Calu3 (cell line): ENCODE measurements at regions not wholly inside any gene's neighbourhood (a gene's known extent, or its start where the extent isn't known, plus 50 kb on each side); places are given as distances from the start of the nearest gene placed in this dataset.
A peak's percentile ranks its signal among the peaks of the same experiment; 100 is the strongest.
"Not testable (repeated sequence)": the region's sequence is repeated elsewhere in the genome, so short reads cannot be mapped to it uniquely, and the experiment has no call there.

Experiments
- BruUV-seq: library from RNA; stranded (reverse); fragments of 400-500 nt; replicated peaks from 2 replicates; lab custom pipeline; 2021; lab: Mats Ljungman, UMichigan
- CTCF ChIA-PET: fragments of 300-600 bp; sonication (Branson Sonifier 250); formaldehyde crosslinking; loops from one replicate; lab custom pipeline; 2022; ENCODE audit warnings: antibody characterized with exemption; lab: Charles Lee
- DNase-seq: peaks from one replicate; pipeline ENCODE4 v3.0.0; 2022
- H3K27ac Mint-ChIP-seq: one replicate; pipeline ENCODE4 v1.8.0; 2022; ENCODE audit warnings: mixed read lengths; ENCODE audit not compliant: unreplicated experiment
- H3K27me3 Mint-ChIP-seq: one replicate; pipeline ENCODE4 v1.8.0; 2022; ENCODE audit warnings: mixed read lengths; ENCODE audit not compliant: unreplicated experiment
- H3K36me3 Mint-ChIP-seq: one replicate; pipeline ENCODE4 v1.8.0; 2022; ENCODE audit warnings: mild to moderate bottlenecking, moderate library complexity, mixed read lengths; ENCODE audit not compliant: insufficient read depth, unreplicated experiment
- H3K4me1 Mint-ChIP-seq: one replicate; pipeline ENCODE4 v1.8.0; 2022; ENCODE audit warnings: mild to moderate bottlenecking, low read depth, mixed read lengths; ENCODE audit not compliant: unreplicated experiment
- H3K4me3 Mint-ChIP-seq: one replicate; pipeline ENCODE4 v1.8.0; 2022; ENCODE audit warnings: mild to moderate bottlenecking, low read depth, moderate library complexity, mixed read lengths; ENCODE audit not compliant: unreplicated experiment
- H3K9me3 Mint-ChIP-seq: one replicate; pipeline ENCODE4 v1.8.0; 2022; ENCODE audit warnings: low read depth, mixed read lengths; ENCODE audit not compliant: unreplicated experiment
- intact Hi-C: fragments of 100-400 bp; cut with micrococcal nuclease; formaldehyde crosslinking; loops from one replicate; pipeline ENCODE4 v1.10.0; 2022; ENCODE audit not compliant: unreplicated experiment
- TF ChIP-seq, protein P1 (sequence below): fragments of 200-600 bp; IDR thresholded peaks from one replicate; pipeline ENCODE4 v1.8.0; 2022; ENCODE audit warnings: antibody characterized with exemption; ENCODE audit not compliant: unreplicated experiment

DNA sequence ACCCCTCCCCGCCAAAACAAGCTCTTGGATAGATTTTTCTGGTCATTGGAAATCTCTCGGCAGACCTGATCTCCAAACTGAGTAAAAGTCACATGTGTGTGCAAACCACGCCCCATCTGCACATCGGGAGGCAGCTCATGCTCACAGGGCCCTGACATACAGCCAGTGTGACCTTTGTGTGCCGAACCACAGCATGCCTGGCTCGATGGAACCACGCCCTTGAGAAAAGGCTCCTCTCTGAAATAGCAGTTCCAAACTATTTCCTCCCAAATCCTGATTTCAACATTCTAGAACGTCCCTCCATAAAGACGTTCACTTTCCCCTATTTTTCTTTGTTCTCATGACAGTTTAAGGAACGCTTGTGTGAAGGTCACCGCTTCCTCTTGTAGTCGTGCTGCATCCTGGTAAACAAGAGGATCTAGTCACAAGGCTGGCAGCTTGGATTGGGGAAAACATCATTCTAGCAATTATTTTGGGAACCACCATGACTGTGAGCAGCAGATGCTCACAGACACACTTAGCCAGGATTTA is 59.3 kb upstream of the MAP4K4 start:
- no TSS peak for BruUV-seq
- H3K9me3 Mint-ChIP-seq = no peaks in the 10 kb centered on the region
- no peak overlapping the region for H3K27ac Mint-ChIP-seq
- no peak for DNase-seq
- no peaks in the 10 kb centered on the region for H3K27me3 Mint-ChIP-seq
- no peak overlapping the region for H3K4me3 Mint-ChIP-seq
- CTCF ChIA-PET = no interaction called here
- TF ChIP-seq, protein P1, sequence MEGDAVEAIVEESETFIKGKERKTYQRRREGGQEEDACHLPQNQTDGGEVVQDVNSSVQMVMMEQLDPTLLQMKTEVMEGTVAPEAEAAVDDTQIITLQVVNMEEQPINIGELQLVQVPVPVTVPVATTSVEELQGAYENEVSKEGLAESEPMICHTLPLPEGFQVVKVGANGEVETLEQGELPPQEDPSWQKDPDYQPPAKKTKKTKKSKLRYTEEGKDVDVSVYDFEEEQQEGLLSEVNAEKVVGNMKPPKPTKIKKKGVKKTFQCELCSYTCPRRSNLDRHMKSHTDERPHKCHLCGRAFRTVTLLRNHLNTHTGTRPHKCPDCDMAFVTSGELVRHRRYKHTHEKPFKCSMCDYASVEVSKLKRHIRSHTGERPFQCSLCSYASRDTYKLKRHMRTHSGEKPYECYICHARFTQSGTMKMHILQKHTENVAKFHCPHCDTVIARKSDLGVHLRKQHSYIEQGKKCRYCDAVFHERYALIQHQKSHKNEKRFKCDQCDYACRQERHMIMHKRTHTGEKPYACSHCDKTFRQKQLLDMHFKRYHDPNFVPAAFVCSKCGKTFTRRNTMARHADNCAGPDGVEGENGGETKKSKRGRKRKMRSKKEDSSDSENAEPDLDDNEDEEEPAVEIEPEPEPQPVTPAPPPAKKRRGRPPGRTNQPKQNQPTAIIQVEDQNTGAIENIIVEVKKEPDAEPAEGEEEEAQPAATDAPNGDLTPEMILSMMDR = no peak
- intact Hi-C loops = no loop called here
- peaks cover 8% of the 10 kb centered on the region for H3K4me1 Mint-ChIP-seq
- H3K36me3 Mint-ChIP-seq = no peaks in the 10 kb centered on the region

GRCh38 chr2:101630224-101630949 is 67.1 kb upstream of the MAP4K4 start:
- DNase-seq = peak; percentile 90
- Mint-ChIP-seq H3K36me3 (peaks cover 18% of the 10 kb centered on the region), H3K4me3 (peak overlapping the region; percentile 13), H3K4me1 (peaks cover 29% of the 10 kb centered on the region), H3K27me3 (no peaks in the 10 kb centered on the region), H3K9me3 (peaks cover 3% of the 10 kb centered on the region), H3K27ac (peak overlapping the region; percentile 82)
- intact Hi-C loops = loop anchor here (2.0 to 5.0 kb wide), 2 partner anchors 67 to 112 kb away; partner anchors contain the start of gene MAP4K4
- CTCF ChIA-PET = interaction anchor here (0.5 to 0.7 kb wide), 4 partner anchors 26 to 201 kb away, joined by 3 to 5 read pairs (median 4); no protein-coding TSS in a partner anchor
- TSS peak; percentile 90 for BruUV-seq
- TF ChIP-seq, protein P1 = no peak

- TF ChIP-seq, protein P1 = no peak
- Mint-ChIP-seq H3K36me3 (peaks cover 19% of the 10 kb centered on the region), H3K27me3 (no peaks in the 10 kb centered on the region), H3K9me3 (peaks cover 3% of the 10 kb centered on the region), H3K4me3 (no peak overlapping the region), H3K27ac (peak overlapping the region; percentile 18), H3K4me1 (peaks cover 31% of the 10 kb centered on the region)
- CTCF ChIA-PET = no interaction called here
- BruUV-seq = no TSS peak
- DNase-seq = no peak
- intact Hi-C loops = no loop called here
Observed at GRCh38 chr2:101628030-101628392, 69.5 kb upstream of the MAP4K4 start.

DNA sequence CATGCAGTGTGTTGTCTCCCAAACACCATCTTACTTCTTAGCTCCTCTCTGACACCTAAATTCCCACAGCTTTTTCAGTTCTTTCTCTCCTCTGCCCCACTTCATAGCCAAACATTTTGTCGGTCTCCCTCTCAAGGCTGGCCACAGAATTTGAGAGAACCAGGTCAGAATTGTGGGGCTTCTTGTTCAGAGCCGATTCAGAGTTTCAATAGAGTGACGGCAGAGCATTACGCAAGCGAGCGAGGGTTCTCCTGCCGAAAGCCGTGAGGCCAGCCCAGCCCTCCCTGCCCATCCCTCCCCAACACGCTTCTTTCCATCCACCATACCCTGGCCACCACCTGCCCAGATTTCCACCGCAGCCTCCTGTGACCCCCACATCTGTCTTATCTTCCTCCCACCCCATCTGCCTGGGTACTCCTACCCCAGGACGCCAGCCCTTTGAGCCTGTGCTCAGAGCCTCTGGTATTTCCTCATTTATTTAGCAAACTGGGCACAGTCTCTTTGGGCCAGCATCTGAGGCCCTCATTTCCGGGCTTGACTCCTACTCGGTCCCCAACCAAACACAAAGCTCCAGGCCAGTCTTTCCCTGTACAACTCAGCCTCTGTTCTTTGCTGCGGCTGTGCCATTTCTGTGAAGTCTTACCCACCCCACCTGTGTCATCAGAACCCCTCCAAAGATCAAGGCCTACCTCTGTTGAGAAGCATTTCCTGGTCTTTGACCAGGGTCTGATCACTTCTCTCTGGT is 70.0 kb upstream of the MAP4K4 start:
- Mint-ChIP-seq H3K4me1 (peaks cover 34% of the 10 kb centered on the region), H3K4me3 (no peak overlapping the region), H3K9me3 (peaks cover 3% of the 10 kb centered on the region), H3K27me3 (no peaks in the 10 kb centered on the region), H3K36me3 (peaks cover 19% of the 10 kb centered on the region), H3K27ac (peak overlapping the region; percentile 18)
- TF ChIP-seq, protein P1 = no peak
- intact Hi-C loops = no loop called here
- DNase-seq = no peak
- CTCF ChIA-PET = no interaction called here
- BruUV-seq = no TSS peak

DNA sequence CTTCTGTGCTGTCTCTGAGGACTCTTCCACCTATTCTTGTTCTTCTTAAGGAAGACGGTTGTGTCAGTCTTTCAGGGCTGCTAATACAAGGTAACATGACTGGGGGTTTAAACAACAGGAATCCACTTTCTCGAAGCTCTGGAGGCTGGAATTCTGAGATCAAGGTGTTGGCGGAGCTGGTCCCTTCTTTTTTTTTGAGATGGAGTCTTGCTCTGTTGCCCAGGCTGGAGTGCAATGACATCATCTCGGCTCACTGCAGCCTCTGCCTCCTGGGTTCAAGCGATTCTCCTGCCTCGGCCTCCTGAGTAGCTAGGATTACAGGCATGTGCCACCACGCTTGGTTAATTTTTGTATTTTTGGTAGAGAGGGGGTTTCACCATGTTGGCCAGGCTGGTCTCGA is 71.7 kb upstream of the MAP4K4 start:
- Mint-ChIP-seq H3K27ac (peak overlapping the region; percentile 95), H3K36me3 (peaks cover 21% of the 10 kb centered on the region), H3K4me1 (peaks cover 31% of the 10 kb centered on the region)
- BruUV-seq, intact Hi-C loops, H3K9me3 Mint-ChIP-seq, CTCF ChIA-PET, H3K4me3 Mint-ChIP-seq, DNase-seq, H3K27me3 Mint-ChIP-seq: not testable (repeated sequence)
